Keratinocyte (primary cell): ENCODE measurements at regions not wholly inside any gene's neighbourhood (a gene's known extent, or its start where the extent isn't known, plus 50 kb on each side); places are given as distances from the start of the nearest gene placed in this dataset.

Experiments used
- DNase-seq: peaks from one replicate; pipeline ENCODE4 v3.0.0-alpha.2; 2011; ENCODE audit warnings: low read depth, missing footprints, low spot score
- FAIRE-seq: peaks from 2 replicates; lab custom pipeline; 2011; peaks lifted over from hg19 to GRCh38; lab: Jason Lieb, UNC
- H2AFZ ChIP-seq: 2 replicates; pipeline ENCODE4 v1.6.0; 2012; ENCODE audit warnings: low read length, control low read depth, inconsistent platforms; ENCODE audit not compliant: control insufficient read depth
- H3K27ac ChIP-seq: 2 replicates; pipeline ENCODE4 v1.5.1; 2011; ENCODE audit warnings: low read length; ENCODE audit not compliant: control insufficient read depth, insufficient read depth
- H3K27me3 ChIP-seq: 3 replicates; pipeline ENCODE4 v1.6.0; 2011; ENCODE audit warnings: low read length; ENCODE audit not compliant: control insufficient read depth, insufficient read depth; ENCODE audit errors: extremely low read depth
- H3K36me3 ChIP-seq, 2 experiments: 2 replicates in 1 of 2; 3 replicates in 1 of 2; pipeline ENCODE4 v1.5.1; 2011; ENCODE audit warnings: low read length in 2 of 2, mild to moderate bottlenecking in 1 of 2; ENCODE audit not compliant: control insufficient read depth in 2 of 2, insufficient read depth in 2 of 2; ENCODE audit errors: extremely low read depth in 1 of 2
- H3K4me1 ChIP-seq: 3 replicates; pipeline ENCODE4 v1.5.1; 2011; ENCODE audit warnings: low read length; ENCODE audit not compliant: control insufficient read depth, insufficient read depth; ENCODE audit errors: extremely low read depth
- H3K4me2 ChIP-seq: 3 replicates; pipeline ENCODE4 v1.6.0; 2011; ENCODE audit warnings: low read depth, low read length; ENCODE audit not compliant: control insufficient read depth, insufficient read depth; ENCODE audit errors: extremely low read depth
- H3K4me3 ChIP-seq, 3 experiments: fragments of 200-600 bp in 1 of 3; sonication (generic) in 1 of 3; 2 replicates in 2 of 3; 3 replicates in 1 of 3; pipeline ENCODE4 v1.5.1; 2011 to 2016; ENCODE audit warnings: low read length in 3 of 3, mild to moderate bottlenecking in 3 of 3, control low read depth in 2 of 3, inconsistent platforms in 1 of 3, low read depth in 1 of 3, mixed read lengths in 1 of 3, mixed run types in 1 of 3, moderate library complexity in 1 of 3; ENCODE audit not compliant: control insufficient read depth in 2 of 3, insufficient read depth in 2 of 3; ENCODE audit errors: extremely low read depth in 1 of 3
- H3K79me2 ChIP-seq: 2 replicates; pipeline ENCODE4 v1.6.0; 2012; ENCODE audit warnings: low read length; ENCODE audit not compliant: control insufficient read depth, insufficient read depth
- H3K9ac ChIP-seq: 3 replicates; pipeline ENCODE4 v1.6.0; 2011; ENCODE audit warnings: low read length; ENCODE audit not compliant: control insufficient read depth, insufficient read depth; ENCODE audit errors: extremely low read depth
- H3K9me1 ChIP-seq: 3 replicates; pipeline ENCODE4 v1.6.0; 2011; ENCODE audit warnings: low read length; ENCODE audit not compliant: control insufficient read depth, insufficient read depth; ENCODE audit errors: extremely low read depth
- H3K9me3 ChIP-seq: 2 replicates; pipeline ENCODE4 v1.5.1; 2012; ENCODE audit warnings: low read depth, low read length; ENCODE audit not compliant: control insufficient read depth
- H4K20me1 ChIP-seq: 3 replicates; pipeline ENCODE4 v1.6.0; 2011; ENCODE audit warnings: low read length; ENCODE audit not compliant: control insufficient read depth, insufficient read depth; ENCODE audit errors: extremely low read depth
- EZH2 ChIP-seq: IDR thresholded peaks from one replicate; pipeline ENCODE4 v1.6.1; 2012; ENCODE audit warnings: inconsistent platforms, mild to moderate bottlenecking, low read length, moderate library complexity
- dilution Hi-C: fragments of 300-500 bp; cut with MboI; formaldehyde crosslinking; loops from one replicate; pipeline ENCODE4 v1.7.0; 2020; ENCODE audit warnings: low sequenced_read_pairs; ENCODE audit not compliant: extremely low pct_ligation_motif_present
- TF ChIP-seq, protein P1 (sequence below), 3 experiments: IDR thresholded peaks in 1 of 3; conservative IDR thresholded peaks in 1 of 3; optimal IDR thresholded peaks in 1 of 3; 2 replicates in 2 of 3; 3 replicates in 1 of 3; pipeline versions ENCODE3 to v1.5.1; 2011; ENCODE audit warnings: low read length in 3 of 3, mild to moderate bottlenecking in 3 of 3, moderate library complexity in 2 of 3, control low read depth in 1 of 3, inconsistent platforms in 1 of 3; ENCODE audit not compliant: insufficient read depth in 2 of 3; ENCODE audit errors: extremely low read depth in 1 of 3

- DNase-seq (no peak), FAIRE-seq (no peak)
- Histone ChIP-seq H3K9ac (no peak overlapping the region), H4K20me1 (no peaks in the 10 kb centered on the region), H3K27me3 (no peaks in the 10 kb centered on the region), H3K9me3 (no peaks in the 10 kb centered on the region), H3K4me3 (no peak overlapping the region), H3K36me3 (no peaks in the 10 kb centered on the region), H3K4me2 (no peak overlapping the region), H3K4me1 (no peaks in the 10 kb centered on the region), H3K79me2 (no peaks in the 10 kb centered on the region), H3K27ac (no peak overlapping the region), H3K9me1 (no peaks in the 10 kb centered on the region), H2AFZ (no peak overlapping the region)
- TF ChIP-seq, protein P1, sequence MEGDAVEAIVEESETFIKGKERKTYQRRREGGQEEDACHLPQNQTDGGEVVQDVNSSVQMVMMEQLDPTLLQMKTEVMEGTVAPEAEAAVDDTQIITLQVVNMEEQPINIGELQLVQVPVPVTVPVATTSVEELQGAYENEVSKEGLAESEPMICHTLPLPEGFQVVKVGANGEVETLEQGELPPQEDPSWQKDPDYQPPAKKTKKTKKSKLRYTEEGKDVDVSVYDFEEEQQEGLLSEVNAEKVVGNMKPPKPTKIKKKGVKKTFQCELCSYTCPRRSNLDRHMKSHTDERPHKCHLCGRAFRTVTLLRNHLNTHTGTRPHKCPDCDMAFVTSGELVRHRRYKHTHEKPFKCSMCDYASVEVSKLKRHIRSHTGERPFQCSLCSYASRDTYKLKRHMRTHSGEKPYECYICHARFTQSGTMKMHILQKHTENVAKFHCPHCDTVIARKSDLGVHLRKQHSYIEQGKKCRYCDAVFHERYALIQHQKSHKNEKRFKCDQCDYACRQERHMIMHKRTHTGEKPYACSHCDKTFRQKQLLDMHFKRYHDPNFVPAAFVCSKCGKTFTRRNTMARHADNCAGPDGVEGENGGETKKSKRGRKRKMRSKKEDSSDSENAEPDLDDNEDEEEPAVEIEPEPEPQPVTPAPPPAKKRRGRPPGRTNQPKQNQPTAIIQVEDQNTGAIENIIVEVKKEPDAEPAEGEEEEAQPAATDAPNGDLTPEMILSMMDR (optimal IDR thresholded peaks at IDR 0.05 in 1 of 3, IDR thresholded peaks at IDR 0.05 in 1 of 3, conservative IDR thresholded peaks at IDR 0.05 in 1 of 3; ENCODE audit: extremely low read depth in 1 of 3, insufficient read depth in 2 of 3, low read length in 3 of 3) = no peak
- no peak for TF ChIP-seq EZH2
- dilution Hi-C loops = no loop called here
These were observed 143.8 kb upstream of the LMCD1 start for GRCh38 chr3:8357859-8358258.

- Histone ChIP-seq H3K4me1 (no peaks in the 10 kb centered on the region), H3K9me3 (no peaks in the 10 kb centered on the region), H3K36me3 (no peaks in the 10 kb centered on the region), H3K4me3 (no peak overlapping the region), H3K27ac (no peak overlapping the region), H3K9ac (no peak overlapping the region), H3K9me1 (no peaks in the 10 kb centered on the region), H3K4me2 (no peak overlapping the region), H3K27me3 (no peaks in the 10 kb centered on the region), H3K79me2 (no peaks in the 10 kb centered on the region), H4K20me1 (no peaks in the 10 kb centered on the region), H2AFZ (no peak overlapping the region)
- dilution Hi-C loops = no loop called here
- DNase-seq (no peak), FAIRE-seq (no peak)
- TF ChIP-seq EZH2 = no peak
- TF ChIP-seq, protein P1 (optimal IDR thresholded peaks at IDR 0.05 in 1 of 3, IDR thresholded peaks at IDR 0.05 in 1 of 3, conservative IDR thresholded peaks at IDR 0.05 in 1 of 3; ENCODE audit: extremely low read depth in 1 of 3, insufficient read depth in 2 of 3, low read length in 3 of 3) = no peak
These were observed 142.5 kb upstream of the LMCD1 start for GRCh38 chr3:8359133-8359532.
